Brain microvascular endothelial cell (primary cell): ENCODE measurements at regions not wholly inside any gene's neighbourhood (a gene's known extent, or its start where the extent isn't known, plus 50 kb on each side); places are given as distances from the start of the nearest gene placed in this dataset.

Experiments
- DNase-seq: peaks from one replicate; pipeline ENCODE4 v3.0.0-alpha.2; 2020
- H3K27ac ChIP-seq: fragments of 250-450 bp; sonication (Bioruptor Pico); 2 replicates; pipeline ENCODE4 v1.5.1; 2020; ENCODE audit warnings: mild to moderate bottlenecking, moderate library complexity
- H3K27me3 ChIP-seq: fragments of 250-450 bp; sonication (Bioruptor Pico); replicated peaks from 2 replicates; pipeline ENCODE4 v1.5.1; 2020; ENCODE audit warnings: mild to moderate bottlenecking
- H3K36me3 ChIP-seq: fragments of 250-450 bp; sonication (Bioruptor Pico); replicated peaks from 2 replicates; pipeline ENCODE4 v1.5.1; 2020; ENCODE audit warnings: mild to moderate bottlenecking
- H3K4me3 ChIP-seq: 2 replicates; pipeline ENCODE4 v1.5.1; 2011; ENCODE audit warnings: low read depth, mild to moderate bottlenecking, control low read depth, low read length, moderate library complexity
- CTCF ChIP-seq: IDR thresholded peaks from 2 replicates; pipeline ENCODE4 v1.5.1; 2011; ENCODE audit warnings: low read depth, mild to moderate bottlenecking, moderate library complexity, low read length, control low read depth, inconsistent platforms; ENCODE audit errors: missing control alignments
- in situ Hi-C: cut with HindIII; loops from 2 replicates; pipeline ENCODE4 v1.10.0; 2017; ENCODE audit warnings: low sequenced_read_pairs, low pct_ligation_motif_present

- in situ Hi-C loops: no loop called here
- Histone ChIP-seq H3K27ac (no peak overlapping the region), H3K36me3 (no peaks in the 10 kb centered on the region), H3K27me3 (no peaks in the 10 kb centered on the region), H3K4me3 (no peak overlapping the region)
- no peak for TF ChIP-seq CTCF
- DNase-seq: no peak
Measured at GRCh38 chr6:81326881-81327561, 425.5 kb downstream of the TENT5A start.

- H3K27ac ChIP-seq: no peak overlapping the region
- DNase-seq: no peak
- H3K27me3 ChIP-seq: no peaks in the 10 kb centered on the region
- no peak overlapping the region for H3K4me3 ChIP-seq
- in situ Hi-C loops: no loop called here
- TF ChIP-seq CTCF: no peak
- no peaks in the 10 kb centered on the region for H3K36me3 ChIP-seq
Measured at GRCh38 chr6:81309811-81310210, 442.7 kb downstream of the TENT5A start.

- H3K27ac ChIP-seq: no peak overlapping the region
- no peaks in the 10 kb centered on the region for H3K27me3 ChIP-seq
- in situ Hi-C loops: no loop called here
- H3K4me3 ChIP-seq: no peak overlapping the region
- no peak for DNase-seq
- no peaks in the 10 kb centered on the region for H3K36me3 ChIP-seq
- no peak for TF ChIP-seq CTCF
Measured at GRCh38 chr6:81308577-81309279, 443.8 kb downstream of the TENT5A start.

GRCh38 chr6:81307651-81308214 is 444.7 kb downstream of the TENT5A start:
- no peak for TF ChIP-seq CTCF
- in situ Hi-C loops: no loop called here
- no peaks in the 10 kb centered on the region for H3K36me3 ChIP-seq
- H3K27ac ChIP-seq: no peak overlapping the region
- H3K4me3 ChIP-seq: no peak overlapping the region
- H3K27me3 ChIP-seq: no peaks in the 10 kb centered on the region
- DNase-seq: no peak

- DNase-seq: no peak
- H3K27ac ChIP-seq: no peak overlapping the region
- no peaks in the 10 kb centered on the region for H3K27me3 ChIP-seq
- H3K4me3 ChIP-seq: no peak overlapping the region
- no peak for TF ChIP-seq CTCF
- H3K36me3 ChIP-seq: no peaks in the 10 kb centered on the region
- in situ Hi-C loops: no loop called here
Measured at GRCh38 chr6:81304466-81304865, 448.0 kb downstream of the TENT5A start.
